NCI-H446 (cell line): ENCODE measurements at regions not wholly inside any gene's neighbourhood (a gene's known extent, or its start where the extent isn't known, plus 50 kb on each side); places are given as distances from the start of the nearest gene placed in this dataset.
"Not testable (repeated sequence)": the region's sequence is repeated elsewhere in the genome, so short reads cannot be mapped to it uniquely, and the experiment has no call there.

ENCODE experiments used
- DNase-seq, 2 experiments: peaks; one replicate each; lab custom pipeline; 2025; lab: John Stamatoyannopoulos, UW

DNA sequence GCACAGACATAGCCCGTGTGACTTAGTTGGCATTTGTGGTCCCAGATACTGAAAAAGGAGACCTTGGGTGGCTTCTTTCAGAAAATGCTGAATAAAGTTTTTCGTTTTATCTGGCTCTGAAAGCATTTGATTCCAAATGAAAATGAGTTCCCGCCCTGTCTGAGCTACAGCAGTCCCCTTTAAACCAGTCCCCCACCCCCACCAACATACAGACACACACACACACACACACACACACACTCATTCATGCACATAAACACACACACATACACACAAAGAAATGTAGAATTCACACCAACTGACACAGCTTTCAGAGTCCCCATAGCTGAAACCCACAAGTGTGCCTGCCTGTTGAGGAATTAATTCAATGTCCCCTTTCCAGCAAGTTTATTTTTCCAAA is 97.0 kb upstream of the SMARCA2 start:
- no peak for DNase-seq

DNA sequence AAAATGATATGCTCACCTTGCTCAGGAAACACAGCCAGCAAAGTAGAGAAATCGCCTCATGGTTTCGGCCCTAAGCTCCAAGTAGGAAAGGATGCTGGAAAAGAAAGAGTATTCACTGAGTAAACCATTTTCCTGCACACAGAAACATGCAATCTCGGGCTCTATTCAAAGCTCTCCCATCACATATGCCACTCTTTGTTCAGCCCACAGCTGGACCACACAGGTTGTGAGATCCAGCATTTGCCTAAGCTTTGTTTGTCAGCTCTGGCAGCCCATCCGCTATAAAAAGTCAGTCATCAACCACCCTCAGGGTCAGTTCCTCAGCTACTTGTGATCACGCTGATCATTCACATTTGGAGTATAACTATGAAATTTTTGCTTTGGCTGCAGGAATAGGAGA is 96.5 kb upstream of the SMARCA2 start:
- no peak for DNase-seq

DNA sequence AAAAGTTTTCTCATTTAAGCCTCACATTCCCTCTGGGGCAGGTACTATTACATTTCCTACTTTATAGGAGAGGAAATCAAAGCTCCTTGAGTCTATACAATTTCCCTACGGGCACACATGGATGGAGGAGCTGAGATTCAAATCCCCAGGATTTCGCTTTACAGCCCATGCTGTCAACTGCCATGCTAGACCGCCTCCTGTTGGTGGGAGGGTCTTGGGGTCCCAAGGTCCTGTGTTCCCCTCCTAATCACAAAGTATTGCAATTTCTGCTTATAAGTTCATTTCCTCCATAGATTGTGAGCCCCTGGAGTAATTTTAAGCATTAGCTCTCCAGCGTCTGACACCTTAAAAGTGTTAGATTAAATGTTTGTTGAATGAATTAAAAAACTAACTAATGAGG is 95.9 kb upstream of the SMARCA2 start:
- no peak for DNase-seq

DNA sequence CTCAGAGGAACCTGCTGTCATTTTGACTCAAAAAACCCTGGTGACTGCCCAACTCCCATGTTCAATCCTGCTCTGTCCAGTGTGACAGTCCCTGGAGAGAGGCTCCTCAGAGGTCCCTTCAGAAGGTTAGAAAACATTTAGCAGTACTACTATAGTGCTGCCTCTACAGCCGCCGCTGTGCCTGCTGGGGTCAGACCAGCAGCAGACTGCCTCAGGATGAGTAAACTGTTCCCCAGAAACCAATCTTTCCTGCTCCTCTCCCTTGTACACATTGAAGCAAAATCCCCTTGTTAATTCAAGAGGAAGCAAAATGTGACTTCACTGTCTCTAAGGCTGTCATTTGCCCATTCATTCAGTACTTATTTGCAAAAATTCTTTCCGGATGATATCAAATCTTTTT is 94.8 kb upstream of the SMARCA2 start:
- no peak for DNase-seq

DNA sequence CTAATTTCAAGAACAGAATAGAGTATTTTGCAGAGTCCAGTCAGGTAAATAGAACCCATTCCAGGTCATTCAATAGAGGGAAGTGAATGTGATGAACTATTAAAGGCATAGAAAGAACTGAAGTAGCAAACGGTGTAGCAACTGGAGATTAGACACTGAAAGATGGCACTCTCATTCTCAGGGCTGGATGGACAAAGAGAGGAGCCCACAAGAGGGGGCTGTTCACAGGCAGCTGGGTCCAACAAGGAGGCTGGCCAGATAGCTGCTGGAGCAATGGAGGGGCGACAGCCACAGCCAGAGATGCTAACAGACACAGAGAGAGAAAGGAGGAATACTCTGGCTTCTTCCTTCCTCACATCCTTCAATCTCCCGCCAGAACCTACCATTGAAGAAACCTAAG is 93.1 kb upstream of the SMARCA2 start:
- DNase-seq, result peak in 1 of 2 experiments; percentile 26

DNA sequence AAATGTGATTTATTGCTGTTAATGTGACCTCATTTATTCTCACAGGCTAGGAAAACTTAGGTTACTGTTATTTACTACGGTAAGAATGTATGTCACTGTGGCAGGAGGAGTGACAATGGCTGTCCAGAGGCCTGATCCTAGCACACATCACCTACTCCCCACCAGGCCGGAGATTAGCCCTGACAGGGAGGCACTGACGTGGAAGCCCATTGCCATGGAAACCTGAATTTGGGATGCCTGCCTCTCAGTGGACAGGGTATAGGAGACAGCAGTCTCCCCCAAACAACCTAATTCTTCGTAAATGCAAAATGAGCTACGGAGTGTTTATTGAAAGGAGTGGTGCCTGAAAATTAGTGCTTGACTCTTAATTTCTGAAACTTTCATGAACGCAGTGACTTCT is 87.6 kb upstream of the SMARCA2 start:
- DNase-seq, result no peak

DNA sequence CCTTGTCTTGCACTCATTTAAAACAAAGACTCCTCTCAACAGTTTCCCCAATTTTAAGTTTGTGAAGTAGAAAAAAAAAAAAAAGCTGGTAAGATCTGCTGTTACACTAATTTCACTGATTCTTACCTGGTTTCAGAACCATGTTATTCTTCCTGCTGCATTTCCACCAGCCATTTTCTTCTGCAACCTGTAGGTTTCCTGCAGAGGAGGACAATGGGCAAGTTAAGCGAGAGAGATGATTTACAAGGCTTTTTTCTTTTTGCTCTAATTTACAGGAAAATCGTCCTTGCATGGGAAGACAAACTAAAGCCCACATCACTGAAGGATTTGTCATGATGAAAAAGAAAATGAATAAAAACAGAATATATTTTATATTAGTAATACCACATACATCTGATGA is 86.0 kb upstream of the SMARCA2 start:
- no peak for DNase-seq

DNA sequence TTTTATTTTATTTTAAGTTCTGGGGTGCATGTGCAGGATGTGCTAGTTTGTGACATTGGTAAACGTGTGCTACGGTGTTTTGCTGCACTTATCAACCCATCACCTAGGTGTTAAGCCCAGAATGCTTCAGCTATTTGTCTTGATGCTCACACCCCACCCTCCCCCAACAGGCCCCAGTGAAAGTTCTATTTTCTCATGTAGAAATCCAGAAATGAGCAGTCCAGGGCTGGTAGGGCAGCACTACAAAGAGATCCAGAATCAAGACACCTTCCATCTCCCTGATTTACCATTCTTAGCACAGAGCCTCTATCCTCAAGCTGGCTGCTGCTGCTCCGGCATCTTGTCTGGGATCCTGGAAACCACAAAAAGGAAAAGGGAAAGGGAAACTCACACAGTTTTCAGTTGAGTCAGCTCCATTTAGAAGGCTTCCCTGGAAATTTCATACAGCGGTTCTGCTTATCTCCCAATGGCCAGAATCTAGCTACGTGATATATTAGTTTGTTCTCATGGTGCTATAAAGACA is 85.4 kb upstream of the SMARCA2 start:
- DNase-seq, result no peak

DNA sequence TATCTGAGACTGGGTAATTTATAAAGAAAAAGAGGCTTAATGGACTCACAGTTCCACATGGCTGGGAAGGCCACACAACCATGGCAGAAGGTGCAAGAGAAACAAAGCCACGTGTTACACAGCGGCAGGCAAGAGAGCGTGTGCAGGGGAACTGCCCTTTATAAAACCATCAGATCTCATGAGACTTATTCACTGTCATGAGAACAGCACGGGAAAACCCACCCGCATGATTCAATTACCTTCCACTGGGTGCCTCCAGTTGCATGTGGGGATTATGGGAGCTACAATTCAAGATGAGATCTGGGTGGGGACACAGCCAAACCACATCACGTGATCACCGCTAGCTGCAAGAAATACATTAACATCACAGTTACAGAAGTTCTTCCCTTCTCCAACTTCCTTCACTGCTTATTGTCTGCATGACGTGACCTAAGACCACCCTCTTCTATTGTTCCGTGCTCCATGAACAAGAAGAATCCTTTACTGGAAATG is 84.9 kb upstream of the SMARCA2 start:
- not testable (repeated sequence) for DNase-seq

DNA sequence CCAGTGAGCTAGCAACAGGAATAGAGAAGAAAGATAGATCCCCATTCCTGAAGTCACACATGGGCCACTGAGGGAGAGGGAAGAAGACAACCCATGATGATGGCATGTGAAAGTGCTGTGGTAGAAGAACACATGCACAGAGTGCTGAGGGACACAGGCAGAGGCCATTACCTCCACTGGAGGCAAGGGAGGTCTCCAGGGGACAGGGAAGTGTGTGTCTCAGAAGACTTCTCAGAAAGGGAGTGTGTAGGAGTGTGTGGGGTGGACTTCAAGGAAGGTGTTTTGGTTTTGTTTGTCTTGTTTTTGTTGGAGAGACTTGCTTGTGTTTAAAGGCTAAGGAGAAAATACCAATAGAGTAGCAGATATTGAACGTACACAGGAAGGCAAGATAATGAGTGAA is 77.0 kb upstream of the SMARCA2 start:
- DNase-seq, result no peak

DNA sequence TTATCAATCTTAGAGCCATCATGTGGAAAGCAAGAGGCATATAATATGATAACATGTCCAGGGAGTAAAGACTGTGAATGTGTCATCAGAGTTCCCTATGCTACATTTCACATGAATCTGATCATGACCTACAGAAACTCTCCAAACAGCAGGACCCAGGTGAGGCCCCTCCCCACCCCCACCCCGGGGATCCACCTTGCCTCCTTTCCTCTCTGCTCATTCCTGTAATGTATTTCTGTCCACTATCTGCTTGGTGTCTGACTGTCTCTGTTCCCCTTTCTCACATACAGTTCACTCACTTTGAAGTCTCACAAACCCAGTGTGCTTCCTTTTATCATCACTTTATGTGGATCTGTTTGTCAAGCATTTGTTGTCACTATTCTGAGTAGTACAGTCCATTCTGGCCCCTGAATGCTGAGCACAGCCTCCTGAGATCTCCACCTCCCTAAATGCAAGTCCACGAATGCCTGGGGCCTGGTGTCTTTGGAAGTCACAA is 76.4 kb upstream of the SMARCA2 start:
- no peak for DNase-seq

DNA sequence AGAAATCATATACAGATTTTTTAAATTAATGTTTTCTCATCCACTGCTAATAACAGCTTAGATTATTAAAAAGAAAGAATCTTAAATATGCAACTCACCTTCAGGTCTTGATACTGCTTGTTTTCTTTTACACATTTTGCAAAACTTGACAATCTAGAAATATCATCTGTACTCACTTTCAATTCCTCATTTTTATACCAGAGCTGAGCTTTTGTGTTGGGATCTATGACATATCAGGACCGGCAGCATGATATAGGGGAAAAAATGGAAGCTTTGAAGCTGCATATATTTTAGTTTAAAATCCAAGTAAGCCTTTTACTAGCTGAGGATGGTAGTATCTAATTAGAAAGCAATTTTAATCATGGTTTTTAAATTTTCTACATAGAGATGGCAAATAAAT is 75.7 kb upstream of the SMARCA2 start:
- DNase-seq, result no peak

DNA sequence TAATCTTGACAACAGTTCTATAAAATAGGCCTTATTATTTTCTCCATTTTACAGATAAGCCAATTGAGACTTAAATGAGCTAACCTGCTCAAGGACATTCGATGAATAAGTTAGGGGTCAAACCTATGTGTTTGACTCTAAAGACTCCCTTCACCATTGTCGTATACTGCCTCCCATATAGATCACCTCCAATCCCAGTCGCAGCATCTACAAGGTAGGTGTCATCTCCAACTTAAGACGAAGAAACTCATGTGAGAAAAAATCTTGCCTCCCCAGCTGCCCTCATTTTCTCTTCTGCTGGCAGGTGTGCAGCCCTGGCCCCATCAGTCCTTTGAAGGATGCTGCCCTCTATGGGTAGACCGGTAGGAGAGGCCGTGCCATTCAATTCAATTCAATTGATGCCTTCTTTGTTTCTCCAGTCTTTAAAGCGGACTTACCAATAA is 75.2 kb upstream of the SMARCA2 start:
- DNase-seq, result peak; percentile 39 to 76

DNA sequence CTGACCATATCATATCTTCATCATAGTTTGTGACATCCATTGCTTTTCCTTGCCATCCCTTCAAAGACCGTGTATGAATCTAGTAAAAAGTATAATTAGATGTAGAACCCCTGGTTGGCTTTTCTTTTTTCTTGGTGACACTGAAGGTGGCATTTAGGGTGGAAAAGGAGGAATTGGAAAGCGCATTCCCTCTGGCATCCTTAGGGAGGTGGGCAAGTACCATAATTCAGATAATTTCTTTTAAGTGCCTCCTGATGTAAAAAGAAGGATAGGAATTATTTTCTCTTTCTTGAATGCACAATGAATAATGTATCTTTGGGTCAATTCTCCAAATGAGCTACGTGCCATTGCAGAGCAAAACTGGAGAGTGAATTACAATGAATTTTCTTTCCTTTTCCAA is 73.2 kb upstream of the SMARCA2 start:
- DNase-seq, result peak in 1 of 2 experiments; percentile 49

DNA sequence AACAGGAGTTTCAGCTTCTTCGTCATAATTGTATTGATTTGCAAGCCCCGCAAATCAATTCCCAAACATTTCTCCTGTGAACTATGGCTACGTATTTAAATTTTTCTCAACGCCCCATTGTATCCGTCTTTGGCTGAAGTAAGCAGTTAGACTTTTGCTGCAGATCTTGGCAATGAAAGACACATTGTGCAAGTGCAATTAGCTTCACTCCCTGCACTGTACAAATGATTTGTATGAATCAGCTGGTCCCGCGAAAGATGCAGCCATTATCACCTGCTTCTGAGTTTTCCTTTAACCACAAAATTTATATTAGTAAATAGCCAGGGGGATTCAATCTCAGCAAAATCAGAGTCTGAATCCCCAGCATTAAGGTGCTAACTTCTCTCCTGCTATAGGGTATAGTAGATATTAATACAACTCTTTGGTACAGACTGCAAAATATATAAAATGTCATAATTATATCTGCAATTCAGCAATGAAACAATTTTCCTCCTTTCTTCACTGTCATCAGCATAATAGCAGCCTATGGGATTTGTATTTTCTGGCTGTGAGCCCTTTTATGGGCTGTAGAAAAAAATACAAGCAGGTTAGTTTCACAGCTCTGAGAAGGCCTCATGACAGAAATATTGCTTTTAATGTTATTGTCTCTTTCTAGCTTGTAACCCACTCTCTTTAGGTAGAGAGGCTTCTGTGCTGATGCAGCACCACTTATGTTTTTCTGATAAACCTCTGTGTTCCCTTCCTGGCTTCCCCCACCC is 68.4 kb upstream of the SMARCA2 start:
- DNase-seq, result no peak

DNA sequence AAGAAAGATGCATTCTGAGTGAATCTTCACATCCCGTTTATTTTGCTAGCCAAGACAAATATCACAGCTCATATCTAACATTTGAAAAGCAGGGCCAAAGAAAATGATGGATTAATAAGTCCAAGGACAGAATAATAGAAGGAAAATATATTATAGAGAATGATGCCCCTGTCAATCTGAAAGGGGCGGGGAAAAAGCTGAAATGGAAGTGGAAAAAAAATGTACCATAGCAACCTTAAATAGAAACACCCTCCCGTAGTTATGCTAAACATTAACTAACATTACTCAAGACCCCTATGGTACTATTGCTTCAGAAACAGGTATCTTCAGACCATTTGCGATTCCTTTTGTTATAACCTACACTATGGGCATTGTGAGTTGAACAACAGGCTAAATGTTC is 67.7 kb upstream of the SMARCA2 start:
- no peak for DNase-seq

DNA sequence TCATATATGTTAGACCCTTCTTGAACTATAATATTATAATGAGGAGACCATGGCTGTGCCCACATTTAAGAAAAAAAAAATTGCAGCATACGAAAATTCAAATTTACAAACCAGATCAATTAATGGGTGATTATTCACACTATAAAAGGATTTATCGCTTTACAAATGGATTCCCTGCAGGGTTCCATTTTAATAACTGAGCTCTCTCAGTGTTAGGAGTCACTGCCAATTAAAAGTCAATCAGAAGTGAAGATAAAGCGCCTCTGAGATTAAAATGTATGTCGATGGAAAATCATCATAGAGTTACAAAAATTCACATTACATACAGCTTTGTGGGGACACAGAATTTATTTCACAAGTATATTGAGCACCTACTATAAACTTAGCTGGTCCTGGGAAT is 66.6 kb upstream of the SMARCA2 start:
- DNase-seq, result no peak

DNA sequence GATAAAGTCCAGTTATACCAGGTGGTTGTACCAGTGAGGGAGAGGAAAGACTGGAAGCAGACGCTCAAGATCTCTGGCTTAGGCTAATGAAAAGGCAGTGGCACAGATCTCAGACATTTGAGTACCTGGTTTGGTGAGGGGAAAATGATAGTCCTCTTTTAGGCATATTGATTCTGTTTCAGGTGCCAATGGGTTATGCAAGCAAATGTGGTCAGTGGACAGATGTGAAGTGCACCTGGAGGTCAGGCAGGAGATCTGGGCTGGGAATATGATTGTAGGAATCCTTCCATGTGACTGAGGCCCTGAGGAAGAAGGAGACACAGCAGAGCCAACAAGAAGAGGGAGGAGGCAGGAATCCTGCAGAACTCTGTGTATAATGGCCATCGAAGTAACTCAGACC is 63.7 kb upstream of the SMARCA2 start:
- DNase-seq, result no peak

DNA sequence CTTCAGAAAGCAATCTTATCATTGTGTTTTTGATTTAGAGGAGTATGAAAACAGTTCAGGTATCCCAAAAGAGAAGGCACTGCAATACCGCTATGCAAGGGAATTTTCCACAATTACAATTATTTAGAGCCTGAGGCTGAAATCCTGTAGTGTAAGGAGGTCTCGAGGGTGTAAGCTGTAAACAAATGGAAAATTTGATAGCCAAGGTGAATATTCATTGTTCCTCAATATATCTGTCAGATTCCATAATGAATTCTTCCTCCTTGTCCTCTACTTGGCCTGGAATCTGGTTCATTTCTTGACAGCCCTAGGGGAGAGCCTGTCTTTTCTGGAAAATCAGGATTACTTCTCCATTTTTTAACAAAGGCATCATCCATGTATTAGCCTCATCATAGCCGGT is 63.1 kb upstream of the SMARCA2 start:
- no peak for DNase-seq

DNA sequence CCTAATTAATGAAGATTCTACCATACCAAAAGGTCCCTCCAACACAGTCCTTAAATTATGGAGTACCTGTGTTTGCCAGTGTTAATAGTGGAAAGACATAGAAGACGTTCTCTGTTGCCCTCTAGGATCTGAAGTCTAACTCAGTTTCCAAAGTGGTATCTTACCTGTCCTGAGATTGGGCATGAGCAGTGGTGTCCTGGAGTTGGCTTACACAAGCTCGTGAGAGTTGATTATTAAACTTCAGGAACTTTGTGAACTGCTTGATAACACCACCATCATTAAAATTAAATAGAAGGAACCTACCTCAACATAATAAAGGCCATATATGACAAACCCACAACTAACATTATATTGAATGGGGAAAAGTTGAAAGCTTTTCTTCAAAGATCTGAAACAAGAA is 60.9 kb upstream of the SMARCA2 start:
- DNase-seq, result no peak

DNA sequence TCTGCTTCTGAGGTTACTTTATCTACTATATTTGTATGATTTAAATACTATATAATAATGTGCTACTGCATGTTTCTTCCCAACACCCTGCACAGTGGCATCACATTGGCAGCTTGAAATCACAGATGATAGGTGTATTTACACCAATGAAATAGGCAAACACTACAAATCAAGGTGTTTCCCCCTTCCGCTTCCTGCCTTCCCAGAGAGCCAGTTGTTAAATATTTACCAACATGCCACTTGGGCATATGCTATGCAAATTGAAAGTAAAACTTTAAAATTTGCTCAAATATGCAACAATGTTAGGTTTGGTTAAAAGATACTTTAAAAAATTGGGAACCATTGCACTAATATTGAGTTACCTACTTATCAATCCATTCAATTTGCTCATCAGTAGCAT is 58.2 kb upstream of the SMARCA2 start:
- no peak for DNase-seq

DNA sequence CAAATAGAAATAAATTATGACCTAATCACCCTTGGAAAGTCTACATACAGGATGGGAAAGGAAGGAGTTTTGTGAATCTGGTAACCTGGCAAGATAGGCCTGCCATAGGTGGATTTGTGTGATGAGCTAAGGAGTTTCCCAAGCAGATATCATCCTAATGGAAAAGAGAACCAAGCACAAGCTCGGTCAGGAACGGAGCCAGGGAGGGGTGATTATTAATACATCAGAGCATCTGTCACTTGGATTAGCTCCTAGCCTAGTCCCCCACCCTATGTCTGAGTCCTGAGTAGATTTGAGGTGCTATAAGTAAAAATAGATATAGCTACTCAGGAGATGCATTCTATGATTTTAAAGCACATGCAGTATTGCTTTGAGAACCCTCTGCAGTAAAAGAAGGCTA is 57.3 kb upstream of the SMARCA2 start:
- peak; percentile 20 to 60 for DNase-seq

DNA sequence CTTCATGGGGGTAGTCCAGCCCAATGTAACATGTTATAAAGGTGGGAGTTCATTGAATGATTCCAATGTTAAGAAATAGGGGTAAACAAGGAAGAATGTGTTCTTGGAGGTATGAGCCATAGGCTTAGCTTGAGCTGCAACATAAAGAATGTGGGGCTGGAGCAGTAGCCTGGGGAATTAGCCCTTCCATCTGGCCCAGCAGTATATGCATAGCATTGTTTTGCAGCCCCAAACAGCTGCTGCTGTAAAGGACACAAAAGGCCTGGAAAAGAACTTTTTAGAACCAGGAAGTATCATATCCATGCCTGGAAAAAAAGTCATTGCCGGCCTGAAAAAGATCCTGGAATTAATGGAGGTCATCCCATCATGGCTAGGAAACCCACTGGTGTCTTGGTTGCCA is 55.8 kb upstream of the SMARCA2 start:
- peak in 1 of 2 experiments; percentile 26 for DNase-seq
